ENCODE measurements at regions not wholly inside any gene's neighbourhood (a gene's known extent, or its start where the extent isn't known, plus 50 kb on each side); places are given as distances from the start of the nearest gene placed in this dataset.

DNA sequence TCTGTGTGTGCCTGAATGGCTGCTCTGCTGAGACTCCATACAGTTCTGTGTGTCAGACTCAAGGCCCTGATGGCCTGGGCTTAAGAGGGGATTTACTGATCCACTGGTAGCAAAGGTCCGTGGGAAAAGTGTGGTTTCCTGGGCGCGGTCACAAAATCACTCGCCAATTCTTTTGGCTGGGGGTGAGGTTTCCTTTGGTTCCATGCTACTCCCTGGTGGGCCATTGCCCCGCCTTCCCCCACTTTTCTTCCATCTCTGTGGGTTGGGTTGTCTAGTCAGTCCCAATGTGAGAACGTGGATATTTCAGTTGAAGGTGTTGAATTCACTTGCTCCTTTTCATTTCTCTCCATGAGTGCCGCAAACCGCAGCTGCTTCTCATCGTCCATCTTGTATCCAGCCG, 162.7 kb upstream of the NRXN1 start:
- TF ChIP-seq, protein P1, sequence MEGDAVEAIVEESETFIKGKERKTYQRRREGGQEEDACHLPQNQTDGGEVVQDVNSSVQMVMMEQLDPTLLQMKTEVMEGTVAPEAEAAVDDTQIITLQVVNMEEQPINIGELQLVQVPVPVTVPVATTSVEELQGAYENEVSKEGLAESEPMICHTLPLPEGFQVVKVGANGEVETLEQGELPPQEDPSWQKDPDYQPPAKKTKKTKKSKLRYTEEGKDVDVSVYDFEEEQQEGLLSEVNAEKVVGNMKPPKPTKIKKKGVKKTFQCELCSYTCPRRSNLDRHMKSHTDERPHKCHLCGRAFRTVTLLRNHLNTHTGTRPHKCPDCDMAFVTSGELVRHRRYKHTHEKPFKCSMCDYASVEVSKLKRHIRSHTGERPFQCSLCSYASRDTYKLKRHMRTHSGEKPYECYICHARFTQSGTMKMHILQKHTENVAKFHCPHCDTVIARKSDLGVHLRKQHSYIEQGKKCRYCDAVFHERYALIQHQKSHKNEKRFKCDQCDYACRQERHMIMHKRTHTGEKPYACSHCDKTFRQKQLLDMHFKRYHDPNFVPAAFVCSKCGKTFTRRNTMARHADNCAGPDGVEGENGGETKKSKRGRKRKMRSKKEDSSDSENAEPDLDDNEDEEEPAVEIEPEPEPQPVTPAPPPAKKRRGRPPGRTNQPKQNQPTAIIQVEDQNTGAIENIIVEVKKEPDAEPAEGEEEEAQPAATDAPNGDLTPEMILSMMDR (IDR thresholded peaks at IDR 0.05; ENCODE audit: unreplicated experiment), result no peak
- DNase-seq (ENCODE audit: low spot score, unreplicated experiment), result no peak
- Mint-ChIP-seq H3K27me3 (no peaks in the 10 kb centered on the region), H3K4me3 (ENCODE audit: low read depth) (no peak overlapping the region), H3K9me3 (ENCODE audit: low read depth) (peaks cover 23% of the 10 kb centered on the region), H3K36me3 (ENCODE audit: insufficient read depth) (no peaks in the 10 kb centered on the region), H3K27ac (no peak overlapping the region), H3K4me1 (ENCODE audit: low read depth) (no peaks in the 10 kb centered on the region)

DNA sequence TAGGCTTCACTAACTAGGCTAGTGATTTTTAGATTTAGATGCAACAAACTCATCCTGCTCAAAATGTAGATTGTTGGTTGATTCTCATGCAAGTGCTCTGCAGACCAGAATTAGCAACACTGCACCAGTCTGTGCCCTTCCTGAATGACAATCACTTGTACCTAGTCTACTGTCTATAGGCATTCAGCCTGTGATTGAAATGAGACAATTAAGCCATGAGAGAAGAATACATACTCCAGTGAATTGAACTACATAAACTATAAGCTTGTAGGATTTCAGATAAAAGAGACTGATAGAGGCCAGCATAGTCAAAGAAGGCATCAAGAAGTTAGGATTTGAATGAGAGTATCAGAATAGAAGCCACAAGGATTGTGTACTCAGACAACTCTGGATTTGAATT, 138.3 kb upstream of the NRXN1 start:
- Mint-ChIP-seq H3K9me3 (ENCODE audit: low read depth) (no peaks in the 10 kb centered on the region), H3K27ac (no peak overlapping the region), H3K36me3 (ENCODE audit: insufficient read depth) (no peaks in the 10 kb centered on the region), H3K27me3 (no peaks in the 10 kb centered on the region), H3K4me1 (ENCODE audit: low read depth) (no peaks in the 10 kb centered on the region), H3K4me3 (ENCODE audit: low read depth) (no peak overlapping the region)
- TF ChIP-seq, protein P1 (IDR thresholded peaks at IDR 0.05; ENCODE audit: unreplicated experiment), result no peak
- no peak for DNase-seq (ENCODE audit: low spot score, unreplicated experiment)

GRCh38 chr2:51165534-51166260, 133.8 kb upstream of the NRXN1 start:
- no peak overlapping the region for H3K27ac Mint-ChIP-seq
- no peaks in the 10 kb centered on the region for H3K36me3 Mint-ChIP-seq (ENCODE audit: insufficient read depth)
- H3K4me1 Mint-ChIP-seq (ENCODE audit: low read depth), result no peaks in the 10 kb centered on the region
- TF ChIP-seq, protein P1 (IDR thresholded peaks at IDR 0.05; ENCODE audit: unreplicated experiment), result no peak
- H3K4me3 Mint-ChIP-seq (ENCODE audit: low read depth), result no peak overlapping the region
- H3K9me3 Mint-ChIP-seq (ENCODE audit: low read depth), result no peaks in the 10 kb centered on the region
- H3K27me3 Mint-ChIP-seq, result no peaks in the 10 kb centered on the region
- DNase-seq (ENCODE audit: low spot score, unreplicated experiment), result no peak

GRCh38 chr2:51158251-51158650, 126.3 kb upstream of the NRXN1 start:
- Mint-ChIP-seq H3K36me3 (ENCODE audit: insufficient read depth) (no peaks in the 10 kb centered on the region), H3K4me3 (ENCODE audit: low read depth) (no peak overlapping the region), H3K4me1 (ENCODE audit: low read depth) (no peaks in the 10 kb centered on the region), H3K9me3 (ENCODE audit: low read depth) (no peaks in the 10 kb centered on the region), H3K27ac (no peak overlapping the region), H3K27me3 (no peaks in the 10 kb centered on the region)
- TF ChIP-seq, protein P1 (IDR thresholded peaks at IDR 0.05; ENCODE audit: unreplicated experiment), result no peak
- no peak for DNase-seq (ENCODE audit: low spot score, unreplicated experiment)

GRCh38 chr2:51153236-51153635, 121.3 kb upstream of the NRXN1 start:
- Mint-ChIP-seq H3K9me3 (ENCODE audit: low read depth) (peaks cover 5% of the 10 kb centered on the region), H3K4me3 (ENCODE audit: low read depth) (no peak overlapping the region), H3K27me3 (no peaks in the 10 kb centered on the region), H3K36me3 (ENCODE audit: insufficient read depth) (no peaks in the 10 kb centered on the region), H3K27ac (no peak overlapping the region), H3K4me1 (ENCODE audit: low read depth) (no peaks in the 10 kb centered on the region)
- TF ChIP-seq, protein P1 (IDR thresholded peaks at IDR 0.05; ENCODE audit: unreplicated experiment), result no peak
- DNase-seq (ENCODE audit: low spot score, unreplicated experiment), result no peak

All from progenitor cell of endocrine pancreas (in vitro differentiated cells).